AG04450 (cell line): ENCODE measurements at regions not wholly inside any gene's neighbourhood (a gene's known extent, or its start where the extent isn't known, plus 50 kb on each side); places are given as distances from the start of the nearest gene placed in this dataset.

Experiments
- CTCF ChIA-PET: fragments of 300-600, 350-600 bp; formaldehyde crosslinking; extraction: SDS; loops from one replicate; lab custom pipeline; 2022; ENCODE audit warnings: antibody characterized with exemption, inconsistent platforms; lab: Charles Lee
- POLR2A ChIA-PET: fragments of 350-600 bp; formaldehyde crosslinking; extraction: SDS; loops from one replicate; lab custom pipeline; 2021; ENCODE audit warnings: antibody characterized with exemption, inconsistent platforms; lab: Yijun Ruan, JAX
- DNase-seq: peaks from one replicate; pipeline ENCODE4 v3.0.0-alpha.2; 2011; ENCODE audit warnings: low read depth, low spot score
- H3K27ac ChIP-seq: one replicate; pipeline ENCODE4 v1.5.1; 2012; ENCODE audit warnings: low read depth, low read length, control low read depth
- H3K27me3 ChIP-seq: one replicate; pipeline ENCODE4 v1.6.0; 2012; ENCODE audit warnings: low read length; ENCODE audit not compliant: control insufficient read depth, insufficient read depth
- H3K4me3 ChIP-seq: 2 replicates; pipeline ENCODE4 v1.5.1; 2011; ENCODE audit warnings: mild to moderate bottlenecking, low read depth, low read length, control low read depth
- H3K9me3 ChIP-seq: 2 replicates; pipeline ENCODE4 v1.5.1; 2012; ENCODE audit warnings: low read length; ENCODE audit not compliant: control insufficient read depth, insufficient read depth
- TF ChIP-seq, protein P1 (sequence below): IDR thresholded peaks from 2 replicates; pipeline ENCODE4 v1.5.1; 2011; ENCODE audit warnings: low read depth, low read length, control low read depth, inconsistent platforms

DNA sequence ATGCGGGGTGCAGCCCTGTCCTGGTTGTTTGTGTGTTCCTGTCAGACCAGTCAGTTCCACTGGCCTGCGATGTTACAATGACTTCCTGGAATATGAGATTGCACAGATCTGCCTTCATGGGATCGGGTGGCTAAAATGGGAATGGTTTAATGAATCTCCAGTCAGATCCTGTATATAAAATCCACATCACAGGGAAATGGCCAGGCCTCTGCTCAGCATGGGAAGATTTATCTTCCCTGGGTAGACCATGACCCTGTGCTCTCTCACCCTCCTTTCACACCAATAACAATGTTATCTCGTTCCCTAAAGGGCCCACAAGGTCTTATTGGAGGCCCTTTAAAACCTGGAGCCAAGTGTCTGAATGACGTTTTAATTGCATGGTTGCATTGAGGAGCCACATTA is 307.4 kb downstream of the RAB28 start:
- no peak overlapping the region for H3K4me3 ChIP-seq
- H3K27ac ChIP-seq: no peak overlapping the region
- TF ChIP-seq, protein P1, sequence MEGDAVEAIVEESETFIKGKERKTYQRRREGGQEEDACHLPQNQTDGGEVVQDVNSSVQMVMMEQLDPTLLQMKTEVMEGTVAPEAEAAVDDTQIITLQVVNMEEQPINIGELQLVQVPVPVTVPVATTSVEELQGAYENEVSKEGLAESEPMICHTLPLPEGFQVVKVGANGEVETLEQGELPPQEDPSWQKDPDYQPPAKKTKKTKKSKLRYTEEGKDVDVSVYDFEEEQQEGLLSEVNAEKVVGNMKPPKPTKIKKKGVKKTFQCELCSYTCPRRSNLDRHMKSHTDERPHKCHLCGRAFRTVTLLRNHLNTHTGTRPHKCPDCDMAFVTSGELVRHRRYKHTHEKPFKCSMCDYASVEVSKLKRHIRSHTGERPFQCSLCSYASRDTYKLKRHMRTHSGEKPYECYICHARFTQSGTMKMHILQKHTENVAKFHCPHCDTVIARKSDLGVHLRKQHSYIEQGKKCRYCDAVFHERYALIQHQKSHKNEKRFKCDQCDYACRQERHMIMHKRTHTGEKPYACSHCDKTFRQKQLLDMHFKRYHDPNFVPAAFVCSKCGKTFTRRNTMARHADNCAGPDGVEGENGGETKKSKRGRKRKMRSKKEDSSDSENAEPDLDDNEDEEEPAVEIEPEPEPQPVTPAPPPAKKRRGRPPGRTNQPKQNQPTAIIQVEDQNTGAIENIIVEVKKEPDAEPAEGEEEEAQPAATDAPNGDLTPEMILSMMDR: no peak
- POLR2A ChIA-PET: no interaction called here
- DNase-seq: no peak
- no peaks in the 10 kb centered on the region for H3K27me3 ChIP-seq
- H3K9me3 ChIP-seq: no peaks in the 10 kb centered on the region
- CTCF ChIA-PET: no interaction called here

DNA sequence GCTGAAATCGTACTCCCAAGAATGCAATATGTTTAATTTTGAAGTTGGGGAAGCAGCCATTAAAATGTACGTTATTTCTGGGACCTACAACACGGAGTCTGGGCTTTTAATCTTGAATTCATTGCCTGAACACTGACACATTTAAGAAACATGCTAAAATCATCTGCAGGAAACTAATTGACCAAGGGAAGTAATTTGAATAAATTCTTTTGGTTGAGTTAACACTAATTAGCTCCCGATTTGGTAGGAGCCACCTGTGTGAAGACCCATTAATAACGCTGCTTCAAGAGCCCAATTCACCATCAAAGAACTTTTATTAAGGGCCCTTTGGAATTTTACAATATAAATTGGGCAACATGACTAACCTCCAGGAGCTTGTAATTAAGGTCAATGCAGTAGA is 309.2 kb downstream of the RAB28 start:
- CTCF ChIA-PET: no interaction called here
- H3K27ac ChIP-seq: no peak overlapping the region
- no peaks in the 10 kb centered on the region for H3K9me3 ChIP-seq
- POLR2A ChIA-PET: no interaction called here
- DNase-seq: no peak
- TF ChIP-seq, protein P1: no peak
- no peaks in the 10 kb centered on the region for H3K27me3 ChIP-seq
- H3K4me3 ChIP-seq: no peak overlapping the region

DNA sequence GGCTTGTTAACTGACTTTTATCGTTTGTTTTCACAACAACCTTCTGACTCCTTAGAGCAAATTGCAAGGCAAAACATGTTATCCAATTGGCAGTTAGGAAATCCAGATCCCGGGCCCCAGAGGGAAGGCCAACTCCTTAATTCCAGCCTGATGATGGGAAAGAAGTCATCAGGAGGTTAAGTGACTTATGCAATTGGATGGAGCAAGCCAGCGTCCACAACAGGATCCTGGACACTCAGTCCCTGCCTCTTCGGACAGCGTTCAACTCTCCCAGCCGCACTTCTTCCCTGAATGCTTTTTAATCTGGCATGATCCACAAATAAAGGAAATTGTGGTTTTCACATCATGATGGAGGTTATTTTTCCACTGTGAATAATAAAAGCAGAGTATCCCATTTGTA is 310.1 kb downstream of the RAB28 start:
- Histone ChIP-seq H3K4me3 (no peak overlapping the region), H3K27ac (no peak overlapping the region), H3K27me3 (no peaks in the 10 kb centered on the region), H3K9me3 (no peaks in the 10 kb centered on the region)
- CTCF ChIA-PET: no interaction called here
- POLR2A ChIA-PET: no interaction called here
- DNase-seq: no peak
- TF ChIP-seq, protein P1: no peak

DNA sequence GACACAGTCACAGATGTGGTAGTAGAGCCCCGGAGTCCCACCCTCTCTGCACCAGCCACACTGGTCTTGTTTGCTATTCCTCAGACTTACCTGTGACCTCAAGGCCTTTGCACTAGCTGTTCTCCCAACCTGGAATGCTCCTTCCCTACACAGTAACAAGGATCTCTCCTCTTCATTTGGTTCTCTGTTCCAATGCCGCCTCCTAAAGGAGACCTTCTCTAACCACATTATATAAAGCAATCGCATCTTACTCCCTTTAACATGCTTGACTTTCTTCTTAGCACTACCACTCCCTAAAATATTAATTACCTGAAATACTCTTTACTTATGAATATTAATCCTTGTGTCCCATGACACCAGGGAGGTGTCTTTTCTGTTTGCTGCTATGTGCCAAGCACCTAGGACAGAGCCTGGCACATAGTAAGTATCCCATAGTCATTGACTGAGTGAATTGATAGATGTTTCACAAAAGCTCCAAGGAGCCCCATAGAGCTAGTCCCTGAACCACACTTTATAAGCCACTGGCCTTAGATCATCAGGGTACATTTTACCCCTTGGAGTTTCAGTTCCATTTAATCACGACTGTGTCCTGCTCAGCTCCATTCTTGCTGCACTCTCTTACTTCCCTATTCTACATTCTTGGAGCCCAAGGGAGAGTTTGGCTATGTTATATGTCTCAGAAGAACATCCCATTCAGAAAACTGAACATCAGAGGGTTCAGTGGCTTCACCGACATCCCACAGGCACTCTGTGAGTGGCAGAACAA is 312.7 kb downstream of the RAB28 start:
- Histone ChIP-seq H3K27me3 (no peaks in the 10 kb centered on the region), H3K4me3 (no peak overlapping the region), H3K27ac (no peak overlapping the region), H3K9me3 (no peaks in the 10 kb centered on the region)
- POLR2A ChIA-PET: no interaction called here
- TF ChIP-seq, protein P1: no peak
- CTCF ChIA-PET: no interaction called here
- DNase-seq: no peak

DNA sequence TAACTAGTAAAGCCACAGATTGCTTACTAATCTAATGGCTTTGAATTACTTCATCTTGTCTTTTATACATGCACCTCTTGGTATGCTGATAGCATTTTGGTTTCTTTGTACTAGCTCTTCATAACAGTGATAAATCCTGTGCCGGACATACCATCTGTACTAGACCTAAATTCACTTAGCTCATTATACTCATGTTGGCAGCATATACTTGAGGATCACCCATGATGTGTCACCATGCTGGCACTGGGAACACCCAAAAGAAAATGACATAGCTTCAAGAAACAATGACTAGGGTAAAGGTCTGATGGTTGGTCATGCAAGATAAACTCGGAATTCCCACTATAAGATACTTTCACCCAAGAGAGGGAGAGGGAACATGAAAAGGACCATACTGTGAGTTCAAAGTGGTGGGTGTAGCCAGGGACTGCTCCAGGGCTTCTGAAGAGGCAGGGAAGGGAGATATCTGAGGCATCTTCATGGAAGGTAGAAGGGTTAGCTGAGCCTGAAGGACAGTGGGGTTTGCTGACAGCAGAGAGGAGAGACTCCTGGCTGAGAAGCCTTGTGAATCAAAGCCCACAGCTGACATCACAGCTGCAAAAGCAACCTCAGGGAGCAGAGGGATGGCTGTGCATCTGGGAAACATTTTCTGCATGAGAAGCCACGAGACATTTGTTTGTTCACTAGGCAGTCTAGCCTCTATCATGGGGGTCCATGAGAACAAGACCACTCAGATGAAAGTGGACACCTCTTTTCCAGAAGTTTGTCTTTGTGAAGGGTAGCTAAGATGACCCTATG is 314.2 kb downstream of the RAB28 start:
- no peak for DNase-seq
- TF ChIP-seq, protein P1: no peak
- ChIA-PET POLR2A (no interaction called here), CTCF (no interaction called here)
- no peak overlapping the region for H3K4me3 ChIP-seq
- no peaks in the 10 kb centered on the region for H3K9me3 ChIP-seq
- H3K27me3 ChIP-seq: no peaks in the 10 kb centered on the region
- no peak overlapping the region for H3K27ac ChIP-seq
